Keratinocyte (primary cell): ENCODE measurements at regions not wholly inside any gene's neighbourhood (a gene's known extent, or its start where the extent isn't known, plus 50 kb on each side); places are given as distances from the start of the nearest gene placed in this dataset.
"Not testable (repeated sequence)": the region's sequence is repeated elsewhere in the genome, so short reads cannot be mapped to it uniquely, and the experiment has no call there.

ENCODE experiments used
- DNase-seq: peaks from one replicate; pipeline ENCODE4 v3.0.0-alpha.2; 2011; ENCODE audit warnings: low read depth, missing footprints, low spot score
- FAIRE-seq: peaks from 2 replicates; lab custom pipeline; 2011; peaks lifted over from hg19 to GRCh38; lab: Jason Lieb, UNC
- H2AFZ ChIP-seq: 2 replicates; pipeline ENCODE4 v1.6.0; 2012; ENCODE audit warnings: low read length, control low read depth, inconsistent platforms; ENCODE audit not compliant: control insufficient read depth
- H3K27ac ChIP-seq: 2 replicates; pipeline ENCODE4 v1.5.1; 2011; ENCODE audit warnings: low read length; ENCODE audit not compliant: control insufficient read depth, insufficient read depth
- H3K27me3 ChIP-seq: 3 replicates; pipeline ENCODE4 v1.6.0; 2011; ENCODE audit warnings: low read length; ENCODE audit not compliant: control insufficient read depth, insufficient read depth; ENCODE audit errors: extremely low read depth
- H3K36me3 ChIP-seq, 2 experiments: 2 replicates in 1 of 2; 3 replicates in 1 of 2; pipeline ENCODE4 v1.5.1; 2011; ENCODE audit warnings: low read length in 2 of 2, mild to moderate bottlenecking in 1 of 2; ENCODE audit not compliant: control insufficient read depth in 2 of 2, insufficient read depth in 2 of 2; ENCODE audit errors: extremely low read depth in 1 of 2
- H3K4me1 ChIP-seq: 3 replicates; pipeline ENCODE4 v1.5.1; 2011; ENCODE audit warnings: low read length; ENCODE audit not compliant: control insufficient read depth, insufficient read depth; ENCODE audit errors: extremely low read depth
- H3K4me2 ChIP-seq: 3 replicates; pipeline ENCODE4 v1.6.0; 2011; ENCODE audit warnings: low read depth, low read length; ENCODE audit not compliant: control insufficient read depth, insufficient read depth; ENCODE audit errors: extremely low read depth
- H3K4me3 ChIP-seq, 3 experiments: fragments of 200-600 bp in 1 of 3; sonication (generic) in 1 of 3; 2 replicates in 2 of 3; 3 replicates in 1 of 3; pipeline ENCODE4 v1.5.1; 2011 to 2016; ENCODE audit warnings: low read length in 3 of 3, mild to moderate bottlenecking in 3 of 3, control low read depth in 2 of 3, inconsistent platforms in 1 of 3, low read depth in 1 of 3, mixed read lengths in 1 of 3, mixed run types in 1 of 3, moderate library complexity in 1 of 3; ENCODE audit not compliant: control insufficient read depth in 2 of 3, insufficient read depth in 2 of 3; ENCODE audit errors: extremely low read depth in 1 of 3
- H3K79me2 ChIP-seq: 2 replicates; pipeline ENCODE4 v1.6.0; 2012; ENCODE audit warnings: low read length; ENCODE audit not compliant: control insufficient read depth, insufficient read depth
- H3K9ac ChIP-seq: 3 replicates; pipeline ENCODE4 v1.6.0; 2011; ENCODE audit warnings: low read length; ENCODE audit not compliant: control insufficient read depth, insufficient read depth; ENCODE audit errors: extremely low read depth
- H3K9me1 ChIP-seq: 3 replicates; pipeline ENCODE4 v1.6.0; 2011; ENCODE audit warnings: low read length; ENCODE audit not compliant: control insufficient read depth, insufficient read depth; ENCODE audit errors: extremely low read depth
- H3K9me3 ChIP-seq: 2 replicates; pipeline ENCODE4 v1.5.1; 2012; ENCODE audit warnings: low read depth, low read length; ENCODE audit not compliant: control insufficient read depth
- H4K20me1 ChIP-seq: 3 replicates; pipeline ENCODE4 v1.6.0; 2011; ENCODE audit warnings: low read length; ENCODE audit not compliant: control insufficient read depth, insufficient read depth; ENCODE audit errors: extremely low read depth
- dilution Hi-C: fragments of 300-500 bp; cut with MboI; formaldehyde crosslinking; loops from one replicate; pipeline ENCODE4 v1.7.0; 2020; ENCODE audit warnings: low sequenced_read_pairs; ENCODE audit not compliant: extremely low pct_ligation_motif_present

DNA sequence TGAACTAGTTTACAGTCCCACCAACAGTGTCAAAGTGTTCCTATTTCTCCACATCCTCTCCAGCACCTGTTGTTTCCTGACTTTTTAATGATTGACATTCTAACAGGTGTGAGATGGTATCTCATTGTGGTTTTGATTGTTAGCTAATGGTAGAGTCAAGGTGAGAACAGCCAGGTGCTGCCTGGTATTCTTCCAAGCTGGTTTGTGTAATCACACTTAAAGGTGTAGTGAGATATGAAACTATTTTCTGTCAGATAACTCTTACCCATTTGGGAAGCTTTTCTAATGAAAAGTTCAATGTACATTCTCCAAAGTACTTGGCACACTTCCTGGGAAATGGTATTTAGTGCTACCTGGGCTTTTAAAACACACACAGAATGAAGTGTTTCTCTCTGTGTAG lies 343.3 kb upstream of the OR4C13 start:
- H3K79me2 ChIP-seq, H3K4me1 ChIP-seq, H4K20me1 ChIP-seq, H3K9me1 ChIP-seq, H3K36me3 ChIP-seq, H2AFZ ChIP-seq, H3K27ac ChIP-seq, dilution Hi-C loops, H3K9me3 ChIP-seq, H3K4me3 ChIP-seq, H3K27me3 ChIP-seq, H3K4me2 ChIP-seq, H3K9ac ChIP-seq, DNase-seq, FAIRE-seq: not testable (repeated sequence)

DNA sequence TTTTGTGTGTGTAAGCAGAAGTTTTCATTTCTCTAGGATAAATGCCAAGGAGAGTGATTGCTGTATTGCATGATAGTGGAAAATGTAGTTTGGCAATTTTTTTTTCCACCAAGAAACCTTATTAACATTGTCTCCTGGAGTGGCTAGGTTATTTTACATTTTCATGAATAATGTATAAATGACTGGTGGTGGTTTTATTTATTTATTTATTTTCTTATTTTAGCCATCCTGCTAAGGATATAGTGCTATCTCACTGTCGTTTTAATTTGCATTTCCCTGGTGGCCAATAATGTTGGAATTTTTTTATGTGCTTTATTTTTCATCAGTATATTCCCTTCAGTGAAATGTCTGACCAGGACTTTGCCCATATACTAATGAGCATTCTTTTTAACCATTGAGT lies 328.3 kb upstream of the OR4C13 start:
- H3K4me3 ChIP-seq, H3K79me2 ChIP-seq, H4K20me1 ChIP-seq, H3K36me3 ChIP-seq, H3K27me3 ChIP-seq, H3K4me2 ChIP-seq, H2AFZ ChIP-seq, H3K4me1 ChIP-seq, H3K27ac ChIP-seq, H3K9me1 ChIP-seq, DNase-seq, dilution Hi-C loops, FAIRE-seq, H3K9me3 ChIP-seq, H3K9ac ChIP-seq: not testable (repeated sequence)

DNA sequence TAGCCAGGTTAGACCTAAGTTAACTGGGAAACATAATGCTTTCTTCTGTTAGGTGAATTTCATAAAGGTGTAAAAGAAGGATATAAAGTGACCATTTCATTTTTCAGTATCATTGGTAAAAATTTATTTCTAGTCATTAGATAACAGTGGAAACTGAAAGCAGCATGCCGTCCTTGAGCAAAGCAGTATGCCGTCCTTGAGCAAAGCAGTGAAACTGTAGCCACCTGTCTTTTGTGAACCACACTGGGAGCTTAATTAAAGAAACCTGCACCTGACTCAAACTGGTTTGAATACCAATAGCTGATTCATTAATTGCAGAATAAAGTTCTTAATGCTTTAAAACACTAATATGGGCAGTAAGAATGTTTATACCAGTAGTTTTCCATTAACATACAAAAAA lies 281.5 kb upstream of the OR4C13 start:
- H3K27me3 ChIP-seq, H3K4me1 ChIP-seq, H3K27ac ChIP-seq, FAIRE-seq, H3K4me3 ChIP-seq, dilution Hi-C loops, H3K9me1 ChIP-seq, DNase-seq, H4K20me1 ChIP-seq, H3K79me2 ChIP-seq, H2AFZ ChIP-seq, H3K9me3 ChIP-seq, H3K4me2 ChIP-seq, H3K36me3 ChIP-seq, H3K9ac ChIP-seq: not testable (repeated sequence)

DNA sequence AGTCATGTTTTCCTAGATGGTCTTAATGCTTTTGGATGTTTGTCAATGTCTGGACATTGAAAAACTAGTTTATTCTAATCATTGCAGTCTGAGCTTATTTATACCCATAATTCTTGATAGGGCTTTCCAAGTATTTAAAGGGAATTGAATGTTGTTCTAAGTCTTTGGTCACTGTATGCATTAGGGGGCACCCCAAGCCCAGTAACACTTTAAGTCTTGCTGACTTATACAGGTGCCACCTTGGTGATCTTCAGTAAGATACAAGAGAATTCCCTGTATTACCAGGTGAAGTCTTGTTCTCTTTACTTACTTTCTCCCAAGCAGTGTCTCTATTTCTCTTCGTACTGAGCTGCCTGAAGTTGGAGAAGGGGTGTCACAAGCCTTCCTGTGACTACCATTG lies 250.1 kb upstream of the OR4C13 start:
- H3K9ac ChIP-seq, H3K9me3 ChIP-seq, H4K20me1 ChIP-seq, H3K4me3 ChIP-seq, H3K27me3 ChIP-seq, DNase-seq, dilution Hi-C loops, H3K36me3 ChIP-seq, H3K9me1 ChIP-seq, H3K4me1 ChIP-seq, H2AFZ ChIP-seq, H3K27ac ChIP-seq, H3K79me2 ChIP-seq, H3K4me2 ChIP-seq, FAIRE-seq: not testable (repeated sequence)

DNA sequence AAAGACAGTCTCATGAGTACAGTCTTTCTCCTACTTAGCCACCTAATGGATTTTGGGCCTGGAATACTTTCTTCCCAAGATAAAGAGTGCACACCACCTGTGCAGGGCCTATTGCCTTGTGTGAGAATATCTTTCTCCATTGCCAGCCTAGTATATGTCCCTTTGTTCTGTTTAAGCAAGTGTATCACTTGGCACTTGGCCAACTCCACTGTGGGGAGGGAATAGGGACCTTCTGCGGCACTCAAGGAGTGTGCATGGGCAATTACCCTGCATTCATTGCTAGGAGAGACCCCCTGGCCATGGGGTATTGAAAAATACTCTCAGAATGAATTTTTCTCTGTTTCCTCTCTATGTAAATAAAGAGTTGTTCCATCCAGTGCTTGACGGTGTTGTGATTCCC lies 201.7 kb upstream of the OR4C13 start:
- H3K27ac ChIP-seq, H3K4me2 ChIP-seq, H3K79me2 ChIP-seq, H3K4me1 ChIP-seq, H3K27me3 ChIP-seq, DNase-seq, H3K36me3 ChIP-seq, H3K4me3 ChIP-seq, dilution Hi-C loops, H4K20me1 ChIP-seq, H3K9me1 ChIP-seq, H2AFZ ChIP-seq, H3K9ac ChIP-seq, FAIRE-seq, H3K9me3 ChIP-seq: not testable (repeated sequence)
